ENCODE measurements at regions not wholly inside any gene's neighbourhood (a gene's known extent, or its start where the extent isn't known, plus 50 kb on each side); places are given as distances from the start of the nearest gene placed in this dataset.

GRCh38 chr12:128052331-128052730 lies 214.6 kb upstream of the TMEM132C start:
- TF ChIP-seq CTCF (conservative IDR thresholded peaks at IDR 0.05 in 1 of 2, IDR thresholded peaks at IDR 0.05 in 1 of 2; ENCODE audit: extremely low read depth in 1 of 2, insufficient read depth in 1 of 2, low read depth in 1 of 2, low read length in 2 of 2) (no peak), EZH2 (IDR thresholded peaks at IDR 0.05; ENCODE audit: borderline replicate concordance, low read length) (no peak)

Data from mammary epithelial cell (primary cell).